MM.1S (cell line): ENCODE measurements at regions not wholly inside any gene's neighbourhood (a gene's known extent, or its start where the extent isn't known, plus 50 kb on each side); places are given as distances from the start of the nearest gene placed in this dataset.

Source experiments
- EZH2 ChIP-seq: fragments of 300-600 bp; sonication (generic); optimal IDR thresholded peaks from 2 replicates; pipeline ENCODE3; 2017; ENCODE audit warnings: low read depth, mild to moderate bottlenecking, antibody characterized with exemption, low read length, mixed read lengths
- TF ChIP-seq, protein P1 (sequence below): fragments of 300-600 bp; sonication (generic); IDR thresholded peaks from 2 replicates; pipeline ENCODE4 v1.5.1; 2016; ENCODE audit warnings: antibody characterized with exemption, low read length, mixed read lengths

- TF ChIP-seq, protein P1, sequence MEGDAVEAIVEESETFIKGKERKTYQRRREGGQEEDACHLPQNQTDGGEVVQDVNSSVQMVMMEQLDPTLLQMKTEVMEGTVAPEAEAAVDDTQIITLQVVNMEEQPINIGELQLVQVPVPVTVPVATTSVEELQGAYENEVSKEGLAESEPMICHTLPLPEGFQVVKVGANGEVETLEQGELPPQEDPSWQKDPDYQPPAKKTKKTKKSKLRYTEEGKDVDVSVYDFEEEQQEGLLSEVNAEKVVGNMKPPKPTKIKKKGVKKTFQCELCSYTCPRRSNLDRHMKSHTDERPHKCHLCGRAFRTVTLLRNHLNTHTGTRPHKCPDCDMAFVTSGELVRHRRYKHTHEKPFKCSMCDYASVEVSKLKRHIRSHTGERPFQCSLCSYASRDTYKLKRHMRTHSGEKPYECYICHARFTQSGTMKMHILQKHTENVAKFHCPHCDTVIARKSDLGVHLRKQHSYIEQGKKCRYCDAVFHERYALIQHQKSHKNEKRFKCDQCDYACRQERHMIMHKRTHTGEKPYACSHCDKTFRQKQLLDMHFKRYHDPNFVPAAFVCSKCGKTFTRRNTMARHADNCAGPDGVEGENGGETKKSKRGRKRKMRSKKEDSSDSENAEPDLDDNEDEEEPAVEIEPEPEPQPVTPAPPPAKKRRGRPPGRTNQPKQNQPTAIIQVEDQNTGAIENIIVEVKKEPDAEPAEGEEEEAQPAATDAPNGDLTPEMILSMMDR = no peak
- TF ChIP-seq EZH2 = no peak
These were observed 278.7 kb downstream of the FOXO1 start for GRCh38 chr13:40387775-40388174.
